Caco-2 (cell line): ENCODE measurements at regions not wholly inside any gene's neighbourhood (a gene's known extent, or its start where the extent isn't known, plus 50 kb on each side); places are given as distances from the start of the nearest gene placed in this dataset.

Source experiments
- BruUV-seq: library from RNA; stranded (reverse); fragments of 400-500 nt; replicated peaks from 2 replicates; lab custom pipeline; 2021; lab: Mats Ljungman, UMichigan
- CTCF ChIA-PET: fragments of 300-600 bp; sonication (Branson Sonifier 250); formaldehyde crosslinking; loops from one replicate; lab custom pipeline; 2022; ENCODE audit warnings: antibody characterized with exemption; lab: Charles Lee
- POLR2A ChIA-PET: fragments of 300-600 bp; sonication (Branson Sonifier 250); formaldehyde crosslinking; loops from one replicate; lab custom pipeline; 2022; ENCODE audit warnings: antibody characterized with exemption; lab: Charles Lee
- DNase-seq, 2 experiments: peaks; one replicate each; pipeline versions ENCODE4 v3.0.0 to v3.0.0-alpha.2; 2020 to 2022
- H3K27me3 ChIP-seq: replicated peaks from 2 replicates; pipeline ENCODE4 v1.6.0; 2011; ENCODE audit warnings: low read length; ENCODE audit not compliant: control insufficient read depth, insufficient read depth
- H3K36me3 ChIP-seq: 2 replicates; pipeline ENCODE4 v1.5.1; 2011; ENCODE audit warnings: low read length; ENCODE audit not compliant: control insufficient read depth, insufficient read depth
- H3K4me1 ChIP-seq: fragments of 250-450 bp; sonication (Bioruptor Pico); 2 replicates; pipeline ENCODE4 v1.5.1; 2020; ENCODE audit warnings: mild to moderate bottlenecking
- H3K4me3 ChIP-seq: 2 replicates; pipeline ENCODE4 v1.5.1; 2011; ENCODE audit warnings: low read depth, mild to moderate bottlenecking, control low read depth, low read length
- H3K9me3 ChIP-seq: fragments of 250-450 bp; sonication (Bioruptor Pico); 2 replicates; pipeline ENCODE4 v1.5.1; 2020; ENCODE audit warnings: mild to moderate bottlenecking, moderate library complexity
- H3K27ac Mint-ChIP-seq: one replicate; pipeline ENCODE4 v1.8.0; 2022; ENCODE audit warnings: mixed read lengths; ENCODE audit not compliant: unreplicated experiment
- H3K27me3 Mint-ChIP-seq: one replicate; pipeline ENCODE4 v1.8.0; 2022; ENCODE audit warnings: mixed read lengths; ENCODE audit not compliant: insufficient read depth, unreplicated experiment
- H3K36me3 Mint-ChIP-seq: one replicate; pipeline ENCODE4 v1.8.0; 2022; ENCODE audit warnings: mild to moderate bottlenecking, mixed read lengths; ENCODE audit not compliant: insufficient read depth, unreplicated experiment
- H3K4me1 Mint-ChIP-seq: one replicate; pipeline ENCODE4 v1.8.0; 2022; ENCODE audit warnings: low read depth, mixed read lengths; ENCODE audit not compliant: unreplicated experiment
- H3K4me3 Mint-ChIP-seq: one replicate; pipeline ENCODE4 v1.8.0; 2022; ENCODE audit warnings: mild to moderate bottlenecking, moderate library complexity, mixed read lengths; ENCODE audit not compliant: unreplicated experiment
- H3K9me3 Mint-ChIP-seq: one replicate; pipeline ENCODE4 v1.8.0; 2022; ENCODE audit warnings: mixed read lengths; ENCODE audit not compliant: unreplicated experiment
- CTCF ChIP-seq, 2 experiments: fragments of 200-600 bp in 1 of 2; IDR thresholded peaks; 1 replicate in 1 of 2; 2 replicates in 1 of 2; pipeline versions ENCODE4 v1.5.1 to v1.8.0; 2011 to 2022; ENCODE audit warnings: antibody characterized with exemption in 1 of 2, control low read depth in 1 of 2, inconsistent platforms in 1 of 2, low read depth in 1 of 2, low read length in 1 of 2, mild to moderate bottlenecking in 1 of 2, moderate library complexity in 1 of 2; ENCODE audit not compliant: insufficient read depth in 1 of 2, severe bottlenecking in 1 of 2, unreplicated experiment in 1 of 2
- intact Hi-C: fragments of 100-400 bp; cut with micrococcal nuclease; formaldehyde crosslinking; loops from one replicate; pipeline ENCODE4 v1.10.0; 2022; ENCODE audit not compliant: unreplicated experiment

- H3K27ac Mint-ChIP-seq = no peak overlapping the region
These were observed 449.6 kb upstream of the RGS6 start for GRCh38 chr14:71482671-71483070.

GRCh38 chr14:71483154-71483553 lies 449.1 kb upstream of the RGS6 start:
- Mint-ChIP-seq H3K4me1 (peaks cover 17% of the 10 kb centered on the region), H3K4me3 (no peak overlapping the region), H3K36me3 (peaks cover 5% of the 10 kb centered on the region), H3K27me3 (no peaks in the 10 kb centered on the region), H3K9me3 (no peaks in the 10 kb centered on the region), H3K27ac (no peak overlapping the region)
- no peak for DNase-seq
- intact Hi-C loops = no loop called here
- no peak for TF ChIP-seq CTCF (IDR thresholded peaks at IDR 0.05; ENCODE audit: insufficient read depth in 1 of 2, low read depth in 1 of 2, low read length in 1 of 2, severe bottlenecking in 1 of 2, unreplicated experiment in 1 of 2)
- BruUV-seq = no TSS peak
- POLR2A ChIA-PET = no interaction called here
- Histone ChIP-seq H3K4me1 (peaks cover 11% of the 10 kb centered on the region), H3K36me3 (no peaks in the 10 kb centered on the region; the same call in 1 of the 2 replicates), H3K27me3 (no peaks in the 10 kb centered on the region), H3K4me3 (no peak overlapping the region), H3K9me3 (no peaks in the 10 kb centered on the region)
- CTCF ChIA-PET = no interaction called here

More at GRCh38 chr14:71482671-71483070, 449.6 kb upstream of the RGS6 start:
- no peaks in the 10 kb centered on the region; the same call in 1 of the 2 replicates for H3K36me3 ChIP-seq
- CTCF ChIA-PET = no interaction called here
- POLR2A ChIA-PET = no interaction called here
- no peaks in the 10 kb centered on the region for H3K9me3 Mint-ChIP-seq
- H3K4me3 Mint-ChIP-seq = no peak overlapping the region
- TF ChIP-seq CTCF (IDR thresholded peaks at IDR 0.05; ENCODE audit: insufficient read depth in 1 of 2, low read depth in 1 of 2, low read length in 1 of 2, severe bottlenecking in 1 of 2, unreplicated experiment in 1 of 2) = no peak
- H3K27me3 ChIP-seq = no peaks in the 10 kb centered on the region
- H3K4me1 Mint-ChIP-seq = peaks cover 15% of the 10 kb centered on the region
- H3K36me3 Mint-ChIP-seq = peaks cover 5% of the 10 kb centered on the region
- intact Hi-C loops = no loop called here
- H3K4me3 ChIP-seq = no peak overlapping the region
- DNase-seq = no peak
- peaks cover 6% of the 10 kb centered on the region for H3K4me1 ChIP-seq
- BruUV-seq = no TSS peak
- H3K27me3 Mint-ChIP-seq = no peaks in the 10 kb centered on the region
- no peaks in the 10 kb centered on the region for H3K9me3 ChIP-seq

- no peak for DNase-seq
- H3K27me3 Mint-ChIP-seq = no peaks in the 10 kb centered on the region
- POLR2A ChIA-PET = no interaction called here
- peaks cover 27% of the 10 kb centered on the region for H3K4me1 ChIP-seq
- no peak for TF ChIP-seq CTCF (IDR thresholded peaks at IDR 0.05; ENCODE audit: insufficient read depth in 1 of 2, low read depth in 1 of 2, low read length in 1 of 2, severe bottlenecking in 1 of 2, unreplicated experiment in 1 of 2)
- H3K9me3 ChIP-seq = no peaks in the 10 kb centered on the region
- BruUV-seq = no TSS peak
- H3K27ac Mint-ChIP-seq = no peak overlapping the region
- peaks cover 5% of the 10 kb centered on the region for H3K36me3 Mint-ChIP-seq
- H3K27me3 ChIP-seq = no peaks in the 10 kb centered on the region
- CTCF ChIA-PET = no interaction called here
- H3K9me3 Mint-ChIP-seq = no peaks in the 10 kb centered on the region
- peaks cover 32% of the 10 kb centered on the region for H3K4me1 Mint-ChIP-seq
- H3K4me3 ChIP-seq = no peak overlapping the region
- no peak overlapping the region for H3K4me3 Mint-ChIP-seq
- no peaks in the 10 kb centered on the region; the same call in 1 of the 2 replicates for H3K36me3 ChIP-seq
- intact Hi-C loops = no loop called here
These were observed 446.4 kb upstream of the RGS6 start for GRCh38 chr14:71485833-71486232.
